MG63 (cell line): ENCODE measurements at regions not wholly inside any gene's neighbourhood (a gene's known extent, or its start where the extent isn't known, plus 50 kb on each side); places are given as distances from the start of the nearest gene placed in this dataset.

Source experiments
- DNase-seq: peaks from one replicate; pipeline ENCODE4 v3.0.0-alpha.2; 2020
- H3K27me3 ChIP-seq: fragments of 250-450 bp; sonication (Bioruptor Pico); 2 replicates; pipeline ENCODE4 v1.5.1; 2020; ENCODE audit warnings: mild to moderate bottlenecking, moderate library complexity
- H3K36me3 ChIP-seq: fragments of 250-450 bp; sonication (Bioruptor Pico); 2 replicates; pipeline ENCODE4 v1.5.1; 2020; ENCODE audit warnings: mild to moderate bottlenecking, moderate library complexity
- H3K4me3 ChIP-seq: fragments of 250-450 bp; sonication (Bioruptor Pico); 2 replicates; pipeline ENCODE4 v1.5.1; 2020; ENCODE audit warnings: mild to moderate bottlenecking, moderate library complexity
- H3K9me3 ChIP-seq: fragments of 250-450 bp; sonication (Bioruptor Pico); 2 replicates; pipeline ENCODE4 v1.5.1; 2020; ENCODE audit warnings: mild to moderate bottlenecking, moderate library complexity

DNA sequence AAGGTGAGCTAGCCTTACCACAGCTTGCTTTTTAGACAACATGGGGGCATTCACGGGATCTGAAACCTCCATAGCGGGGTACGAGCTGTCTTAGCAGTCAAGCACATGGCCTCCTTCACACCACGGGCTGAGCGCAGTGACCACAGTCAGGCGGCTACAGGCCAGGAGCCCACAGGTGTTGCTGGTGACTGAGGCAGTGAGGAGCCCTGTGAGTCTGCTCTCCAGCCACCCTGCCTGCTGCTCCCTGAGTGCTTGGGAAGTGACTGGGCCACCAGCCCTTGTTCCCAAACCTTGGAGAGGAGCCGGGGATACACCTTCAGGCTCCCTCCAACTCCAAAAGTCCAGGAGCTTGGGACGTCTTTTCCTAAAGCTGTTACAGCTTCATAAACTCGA lies 418.1 kb upstream of the MYT1L start:
- Histone ChIP-seq H3K4me3 (no peak overlapping the region), H3K9me3 (no peaks in the 10 kb centered on the region), H3K36me3 (no peaks in the 10 kb centered on the region), H3K27me3 (no peaks in the 10 kb centered on the region)
- DNase-seq = no peak

DNA sequence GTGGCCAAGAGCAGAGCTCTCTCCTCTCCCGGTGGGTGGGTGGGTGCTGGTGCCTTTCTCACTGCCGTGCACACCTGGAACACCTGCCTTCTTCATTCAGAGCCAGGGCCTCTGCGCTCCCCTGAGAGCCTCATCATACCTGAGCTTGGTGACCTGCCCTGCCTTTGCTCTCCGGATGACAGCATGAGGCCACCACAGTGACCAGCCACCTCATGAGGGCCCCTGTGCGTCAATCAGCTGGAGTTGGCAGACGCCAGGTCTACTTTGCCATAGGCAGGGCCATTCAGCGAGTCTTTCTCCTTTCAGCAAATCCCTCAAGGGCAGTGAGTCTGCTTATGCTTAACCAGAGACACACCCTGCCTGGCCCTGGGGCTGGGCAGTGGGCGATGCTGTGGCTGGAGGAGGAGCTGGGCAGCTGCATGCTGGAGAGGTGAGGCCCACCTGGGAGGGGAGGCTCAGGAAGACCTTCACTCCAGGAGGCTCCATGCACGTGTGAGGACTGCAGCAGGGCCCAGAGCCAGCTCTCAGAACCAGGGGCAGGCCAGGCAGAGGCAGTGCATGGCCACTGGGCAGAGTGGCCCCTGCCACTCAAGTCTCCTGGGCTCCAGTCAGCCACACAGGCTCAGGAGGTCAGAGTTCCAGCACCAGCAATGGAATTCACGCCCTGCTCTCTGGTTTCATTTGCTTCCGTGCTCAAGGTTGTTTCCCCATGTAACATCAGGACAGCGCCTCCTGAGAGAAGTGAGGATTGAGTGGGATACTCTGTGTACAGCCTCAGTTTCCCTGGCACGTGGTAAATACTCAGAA lies 417.5 kb upstream of the MYT1L start:
- H3K4me3 ChIP-seq = no peak overlapping the region
- H3K9me3 ChIP-seq = no peaks in the 10 kb centered on the region
- DNase-seq = no peak
- H3K27me3 ChIP-seq = no peaks in the 10 kb centered on the region
- no peaks in the 10 kb centered on the region for H3K36me3 ChIP-seq

- Histone ChIP-seq H3K9me3 (no peaks in the 10 kb centered on the region), H3K36me3 (no peaks in the 10 kb centered on the region), H3K4me3 (no peak overlapping the region), H3K27me3 (no peaks in the 10 kb centered on the region)
- DNase-seq = no peak
These were observed 416.8 kb upstream of the MYT1L start for GRCh38 chr2:2747797-2748301.

GRCh38 chr2:2746731-2747130 lies 415.7 kb upstream of the MYT1L start:
- no peaks in the 10 kb centered on the region for H3K27me3 ChIP-seq
- H3K4me3 ChIP-seq = no peak overlapping the region
- DNase-seq = no peak
- H3K9me3 ChIP-seq = no peaks in the 10 kb centered on the region
- H3K36me3 ChIP-seq = no peaks in the 10 kb centered on the region

- Histone ChIP-seq H3K9me3 (no peaks in the 10 kb centered on the region), H3K27me3 (no peaks in the 10 kb centered on the region), H3K4me3 (no peak overlapping the region), H3K36me3 (no peaks in the 10 kb centered on the region)
- DNase-seq = no peak
These were observed 414.1 kb upstream of the MYT1L start for GRCh38 chr2:2744958-2745715.

DNA sequence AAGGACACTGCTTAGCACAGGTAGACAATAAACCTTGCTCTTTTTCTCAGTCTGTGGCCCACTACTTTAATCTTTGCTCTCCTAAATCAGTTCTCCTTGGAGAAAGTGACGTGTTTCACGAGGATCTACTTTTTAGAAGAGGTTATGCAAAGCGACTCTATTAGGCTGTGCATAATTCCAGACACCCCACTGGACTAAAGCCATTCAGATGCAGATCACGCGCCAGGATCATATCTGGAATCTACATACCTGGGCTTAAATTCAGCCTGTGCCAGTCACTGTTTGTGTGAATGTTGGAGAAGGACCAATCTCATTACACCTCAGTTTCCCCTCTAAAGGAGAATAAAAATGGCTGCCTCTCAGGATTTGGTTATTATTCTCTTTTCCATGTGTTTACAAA lies 413.0 kb upstream of the MYT1L start:
- no peaks in the 10 kb centered on the region for H3K27me3 ChIP-seq
- no peaks in the 10 kb centered on the region for H3K36me3 ChIP-seq
- H3K9me3 ChIP-seq = no peaks in the 10 kb centered on the region
- H3K4me3 ChIP-seq = no peak overlapping the region
- DNase-seq = no peak

- H3K4me3 ChIP-seq = no peak overlapping the region
- H3K27me3 ChIP-seq = no peaks in the 10 kb centered on the region
- peak; percentile 93 for DNase-seq
- no peaks in the 10 kb centered on the region for H3K36me3 ChIP-seq
- H3K9me3 ChIP-seq = no peaks in the 10 kb centered on the region
These were observed 412.1 kb upstream of the MYT1L start for GRCh38 chr2:2743164-2743571.

- Histone ChIP-seq H3K9me3 (no peaks in the 10 kb centered on the region), H3K4me3 (no peak overlapping the region), H3K36me3 (no peaks in the 10 kb centered on the region), H3K27me3 (no peaks in the 10 kb centered on the region)
- DNase-seq = no peak
These were observed 411.7 kb upstream of the MYT1L start for GRCh38 chr2:2742726-2743125.

DNA sequence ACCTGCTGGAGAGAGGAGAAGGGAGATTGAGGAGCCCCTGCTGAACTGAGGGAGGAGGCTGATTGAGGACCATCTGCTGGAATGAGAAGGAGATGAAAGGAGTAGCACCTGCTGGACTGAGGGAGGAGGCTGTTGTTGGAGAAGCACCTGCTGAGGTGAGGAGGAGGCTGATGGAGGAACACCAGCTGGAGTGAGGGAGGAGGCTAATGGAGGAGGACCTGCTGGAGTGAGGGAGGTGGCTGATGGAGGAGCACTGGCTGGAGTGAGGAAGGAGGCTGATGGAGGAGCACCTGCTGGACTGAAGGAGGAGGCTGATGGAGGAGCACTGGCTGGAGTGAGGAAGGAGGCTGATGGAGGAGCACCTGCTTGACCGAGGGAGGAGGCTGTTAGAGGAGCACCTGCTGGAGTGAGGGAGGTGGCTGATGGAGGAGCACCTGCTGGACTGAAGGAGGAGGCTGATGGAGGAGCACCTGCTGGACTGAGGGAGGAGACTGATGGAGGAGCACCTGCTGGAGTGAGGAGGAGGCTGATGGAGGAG lies 409.2 kb upstream of the MYT1L start:
- Histone ChIP-seq H3K36me3 (no peaks in the 10 kb centered on the region), H3K4me3 (no peak overlapping the region), H3K9me3 (no peaks in the 10 kb centered on the region), H3K27me3 (no peaks in the 10 kb centered on the region)
- no peak for DNase-seq

- Histone ChIP-seq H3K27me3 (no peaks in the 10 kb centered on the region), H3K9me3 (no peaks in the 10 kb centered on the region), H3K36me3 (no peaks in the 10 kb centered on the region), H3K4me3 (no peak overlapping the region)
- no peak for DNase-seq
These were observed 408.2 kb upstream of the MYT1L start for GRCh38 chr2:2739231-2739795.

DNA sequence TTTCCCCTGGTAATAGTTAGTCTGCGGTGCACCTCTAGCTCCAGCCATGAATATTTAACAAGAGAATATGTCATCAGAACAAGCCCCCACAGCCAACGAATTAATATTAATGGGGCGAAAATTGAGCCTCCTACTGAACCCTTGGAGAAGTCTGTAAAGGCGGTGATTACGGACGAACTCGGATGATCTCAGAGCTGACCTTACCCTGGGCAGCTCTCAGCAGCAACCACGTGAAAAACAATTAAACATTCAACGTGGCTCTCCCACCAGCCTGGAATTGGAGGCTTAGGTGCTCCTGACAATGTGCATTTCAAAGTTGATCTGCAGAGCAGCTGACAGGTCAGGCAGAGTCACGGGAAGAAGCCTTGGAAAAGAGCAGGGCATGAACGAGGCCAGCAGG lies 407.6 kb upstream of the MYT1L start:
- no peak for DNase-seq
- Histone ChIP-seq H3K27me3 (no peaks in the 10 kb centered on the region), H3K36me3 (no peaks in the 10 kb centered on the region)

DNA sequence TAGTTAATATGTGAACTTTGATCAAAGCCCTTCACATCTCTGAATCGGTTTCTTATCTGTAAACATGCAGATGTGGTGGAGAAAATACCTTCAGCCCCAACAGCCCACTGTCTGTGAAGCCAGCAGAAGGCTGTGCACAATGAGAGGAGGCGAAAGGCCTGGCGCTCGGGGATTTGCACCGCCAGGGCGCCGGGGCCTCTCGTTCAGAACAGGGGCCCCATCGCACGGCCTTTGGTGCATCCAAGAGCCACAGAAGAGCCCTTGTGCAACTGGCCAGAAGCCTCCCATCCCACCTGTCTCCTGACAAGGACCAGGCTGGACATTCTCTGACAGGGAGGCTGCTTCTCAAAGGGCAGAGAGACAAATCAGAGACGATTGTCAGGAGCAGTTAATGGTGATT lies 407.2 kb upstream of the MYT1L start:
- Histone ChIP-seq H3K9me3 (no peaks in the 10 kb centered on the region), H3K27me3 (no peaks in the 10 kb centered on the region), H3K36me3 (no peaks in the 10 kb centered on the region), H3K4me3 (no peak overlapping the region)
- DNase-seq = no peak

More for the DNA sequence above, 407.6 kb upstream of the MYT1L start:
- H3K4me3 ChIP-seq = no peak overlapping the region
- H3K9me3 ChIP-seq = no peaks in the 10 kb centered on the region

GRCh38 chr2:2735041-2735440 lies 404.0 kb upstream of the MYT1L start:
- Histone ChIP-seq H3K36me3 (no peaks in the 10 kb centered on the region), H3K4me3 (no peak overlapping the region), H3K27me3 (no peaks in the 10 kb centered on the region), H3K9me3 (no peaks in the 10 kb centered on the region)
- DNase-seq = no peak

- no peaks in the 10 kb centered on the region for H3K36me3 ChIP-seq
- no peaks in the 10 kb centered on the region for H3K27me3 ChIP-seq
- no peaks in the 10 kb centered on the region for H3K9me3 ChIP-seq
- no peak overlapping the region for H3K4me3 ChIP-seq
- no peak for DNase-seq
These were observed 403.2 kb upstream of the MYT1L start for GRCh38 chr2:2734308-2734707.

DNA sequence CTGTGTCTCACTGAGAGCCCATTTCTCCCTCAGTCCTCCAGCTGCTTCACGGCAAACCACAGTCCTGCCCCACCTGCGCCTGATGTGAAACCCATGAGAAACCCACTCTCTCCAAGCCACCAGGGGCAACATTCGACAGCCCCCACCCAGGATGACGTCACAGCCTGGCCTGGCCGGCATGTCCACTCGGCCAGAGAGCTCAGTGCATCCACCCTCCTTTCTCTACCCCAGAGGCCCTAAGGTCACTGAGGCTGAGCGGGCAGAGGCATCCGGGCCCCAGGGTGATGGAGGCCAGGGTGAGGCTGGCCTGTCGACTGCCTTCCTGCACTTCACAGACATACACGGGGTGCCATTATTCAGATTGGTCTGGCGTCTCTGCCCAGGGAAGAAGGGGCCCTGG lies 402.7 kb upstream of the MYT1L start:
- Histone ChIP-seq H3K9me3 (no peaks in the 10 kb centered on the region), H3K4me3 (no peak overlapping the region), H3K27me3 (no peaks in the 10 kb centered on the region), H3K36me3 (no peaks in the 10 kb centered on the region)
- DNase-seq = no peak

GRCh38 chr2:2732331-2733119 lies 401.4 kb upstream of the MYT1L start:
- H3K4me3 ChIP-seq = no peak overlapping the region
- no peaks in the 10 kb centered on the region for H3K9me3 ChIP-seq
- H3K27me3 ChIP-seq = no peaks in the 10 kb centered on the region
- DNase-seq = no peak
- H3K36me3 ChIP-seq = no peaks in the 10 kb centered on the region
